GM18858 (cell line): ENCODE measurements at regions not wholly inside any gene's neighbourhood (a gene's known extent, or its start where the extent isn't known, plus 50 kb on each side); places are given as distances from the start of the nearest gene placed in this dataset.

Experiments
- ATAC-seq: cut with Tn5 transposase; IDR thresholded peaks from one replicate; pipeline ENCODE4 v1.9.1; 2021; ENCODE audit not compliant: unreplicated experiment

- ATAC-seq, result no peak
These were observed 152.5 kb upstream of the ZMIZ1 start for GRCh38 chr10:78916227-78916626.

- no peak for ATAC-seq
These were observed 149.4 kb upstream of the ZMIZ1 start for GRCh38 chr10:78919181-78919966.

GRCh38 chr10:78920011-78920410 lies 148.8 kb upstream of the ZMIZ1 start:
- no peak for ATAC-seq

GRCh38 chr10:78921895-78922294 lies 146.9 kb upstream of the ZMIZ1 start:
- ATAC-seq, result no peak

DNA sequence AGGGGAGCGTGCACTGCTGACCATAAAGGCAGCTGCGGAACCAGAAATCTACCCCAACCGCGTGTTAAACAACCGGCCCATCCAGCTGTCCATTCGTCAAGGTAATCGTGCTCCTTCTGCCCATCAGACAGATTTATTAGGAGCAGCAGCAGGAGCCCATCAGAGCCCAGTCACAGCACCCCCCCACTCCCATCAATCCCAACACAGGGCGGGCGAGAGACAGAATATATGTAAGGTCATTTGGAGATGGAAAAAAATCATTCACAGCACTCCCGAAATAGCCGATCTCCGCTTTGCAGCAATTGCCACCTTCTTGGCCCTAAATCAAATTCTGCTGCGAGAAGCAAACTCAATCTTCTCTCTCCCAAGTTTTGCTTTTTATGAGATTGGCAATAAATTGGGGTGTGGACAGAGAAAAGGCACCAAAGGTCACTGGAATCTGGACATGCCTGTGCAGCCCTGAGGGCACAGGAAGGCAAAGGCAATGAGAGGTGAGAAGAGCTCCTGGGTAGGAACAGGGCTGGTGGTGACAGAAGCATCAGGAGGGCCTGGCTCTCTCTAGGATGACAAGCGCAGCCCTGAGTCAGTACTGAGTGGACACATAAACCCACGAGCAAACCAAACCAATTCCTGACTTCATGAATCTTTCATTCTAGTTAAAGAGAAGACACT lies 145.0 kb upstream of the ZMIZ1 start:
- ATAC-seq, result no peak

DNA sequence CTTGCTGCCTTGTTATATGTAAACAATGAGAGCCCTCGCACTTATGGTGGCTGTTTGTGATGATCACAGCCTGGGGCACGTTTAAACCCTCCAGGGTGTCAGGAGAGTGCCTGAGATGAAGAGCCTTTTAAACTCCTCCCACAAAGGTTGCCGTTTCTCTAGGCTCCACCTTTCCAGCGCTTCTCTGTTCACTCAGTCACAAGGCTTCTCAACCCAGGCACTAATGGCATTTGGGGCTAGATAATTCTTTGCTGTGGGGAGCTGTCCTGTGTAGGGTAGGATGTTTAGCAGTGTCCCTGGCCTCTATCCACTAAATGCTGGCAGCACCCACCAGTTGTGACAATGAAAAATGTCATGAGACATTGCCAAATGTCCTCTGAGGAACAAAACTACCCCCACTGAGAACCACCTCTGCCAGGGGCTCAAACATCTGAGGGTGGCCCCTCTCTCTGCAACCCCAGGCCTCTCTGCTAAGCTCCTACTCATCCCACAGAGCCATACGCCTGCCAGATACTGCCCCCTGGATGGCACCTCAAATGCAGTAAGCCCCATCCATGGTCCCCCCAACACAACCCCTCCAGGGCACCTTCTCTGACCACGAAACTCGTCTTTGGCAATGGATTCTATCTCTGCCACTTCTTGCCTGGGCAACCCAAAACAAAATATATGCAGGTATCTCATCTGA lies 144.3 kb upstream of the ZMIZ1 start:
- no peak for ATAC-seq

DNA sequence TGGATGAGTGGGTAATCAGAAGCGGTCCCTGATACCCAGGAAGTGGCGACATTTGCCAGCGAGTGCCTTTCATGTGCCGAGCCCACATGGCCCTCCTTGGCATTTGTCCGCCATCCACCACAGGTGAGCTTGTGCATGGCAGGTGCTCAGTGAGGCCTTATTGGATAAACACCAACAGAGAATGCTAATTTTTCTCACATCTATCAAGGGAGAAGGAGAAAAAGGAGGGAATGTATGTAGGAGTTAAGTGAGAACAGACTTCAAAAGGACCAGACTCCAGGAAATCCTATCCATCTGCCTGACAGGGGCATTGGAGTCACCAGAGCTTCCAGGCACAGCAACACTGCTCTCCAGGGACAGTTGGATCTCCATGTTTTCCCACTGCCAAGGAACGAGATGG lies 143.5 kb upstream of the ZMIZ1 start:
- ATAC-seq, result no peak

GRCh38 chr10:78925800-78926319 lies 142.9 kb upstream of the ZMIZ1 start:
- ATAC-seq, result no peak

GRCh38 chr10:78927257-78927995 lies 141.3 kb upstream of the ZMIZ1 start:
- ATAC-seq, result no peak

- no peak for ATAC-seq
These were observed 140.4 kb upstream of the ZMIZ1 start for GRCh38 chr10:78928330-78928729.

GRCh38 chr10:78929541-78929940 lies 139.2 kb upstream of the ZMIZ1 start:
- ATAC-seq, result no peak

- ATAC-seq, result no peak
These were observed 137.3 kb upstream of the ZMIZ1 start for GRCh38 chr10:78931321-78932053.

DNA sequence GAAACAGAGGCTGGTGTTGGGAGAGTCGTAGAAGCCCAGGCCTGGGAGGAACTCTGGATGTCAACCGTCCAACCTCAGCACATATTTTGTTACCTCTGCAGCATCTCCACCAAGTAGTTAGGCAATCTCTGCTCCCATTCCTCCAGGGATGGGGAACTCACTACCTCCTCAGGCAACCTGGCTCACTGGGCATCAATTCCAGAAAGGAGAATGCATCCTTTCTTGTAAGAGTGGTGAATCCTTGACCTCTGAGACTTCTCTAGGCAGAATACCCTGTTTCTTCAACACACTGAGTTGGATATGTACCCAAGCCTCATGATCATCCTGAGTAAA lies 136.7 kb upstream of the ZMIZ1 start:
- no peak for ATAC-seq

- ATAC-seq, result no peak
These were observed 135.9 kb upstream of the ZMIZ1 start for GRCh38 chr10:78932861-78933260.

DNA sequence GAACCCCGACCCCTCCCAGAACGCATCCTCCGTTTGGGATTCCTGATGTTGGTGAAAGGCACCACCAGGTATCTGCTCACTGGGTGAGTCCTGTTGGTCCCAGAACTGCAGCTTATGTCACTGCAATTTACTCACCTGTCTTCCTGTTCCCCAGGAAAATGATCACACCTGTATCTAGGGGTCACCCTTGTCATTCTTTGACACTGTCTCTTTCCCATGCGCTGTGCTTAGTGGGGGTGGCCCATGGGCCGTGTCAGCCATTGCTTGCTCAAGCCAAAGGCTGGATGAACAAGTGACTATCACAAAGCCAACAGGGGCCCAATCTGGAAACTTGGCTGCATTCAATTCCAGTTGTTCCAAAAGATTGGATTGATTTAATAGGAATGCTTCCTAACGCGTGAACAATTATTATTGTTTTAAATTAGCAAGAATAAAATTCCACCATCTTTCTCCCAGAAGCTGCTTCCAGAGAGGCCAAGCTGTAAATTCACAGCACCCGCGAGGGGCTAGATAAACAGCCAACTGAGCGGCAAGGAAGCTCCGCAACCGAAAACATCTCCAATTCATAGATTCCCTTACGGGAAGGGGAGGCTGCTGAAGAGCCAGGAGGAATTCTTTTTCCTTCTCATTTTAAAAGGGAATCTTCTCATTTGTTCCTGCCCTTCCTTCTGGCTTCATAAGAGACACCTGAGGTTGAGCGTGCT lies 134.8 kb upstream of the ZMIZ1 start:
- no peak for ATAC-seq

- ATAC-seq, result no peak
These were observed 134.3 kb upstream of the ZMIZ1 start for GRCh38 chr10:78934532-78934898.

GRCh38 chr10:78934994-78935602 lies 133.7 kb upstream of the ZMIZ1 start:
- no peak for ATAC-seq

DNA sequence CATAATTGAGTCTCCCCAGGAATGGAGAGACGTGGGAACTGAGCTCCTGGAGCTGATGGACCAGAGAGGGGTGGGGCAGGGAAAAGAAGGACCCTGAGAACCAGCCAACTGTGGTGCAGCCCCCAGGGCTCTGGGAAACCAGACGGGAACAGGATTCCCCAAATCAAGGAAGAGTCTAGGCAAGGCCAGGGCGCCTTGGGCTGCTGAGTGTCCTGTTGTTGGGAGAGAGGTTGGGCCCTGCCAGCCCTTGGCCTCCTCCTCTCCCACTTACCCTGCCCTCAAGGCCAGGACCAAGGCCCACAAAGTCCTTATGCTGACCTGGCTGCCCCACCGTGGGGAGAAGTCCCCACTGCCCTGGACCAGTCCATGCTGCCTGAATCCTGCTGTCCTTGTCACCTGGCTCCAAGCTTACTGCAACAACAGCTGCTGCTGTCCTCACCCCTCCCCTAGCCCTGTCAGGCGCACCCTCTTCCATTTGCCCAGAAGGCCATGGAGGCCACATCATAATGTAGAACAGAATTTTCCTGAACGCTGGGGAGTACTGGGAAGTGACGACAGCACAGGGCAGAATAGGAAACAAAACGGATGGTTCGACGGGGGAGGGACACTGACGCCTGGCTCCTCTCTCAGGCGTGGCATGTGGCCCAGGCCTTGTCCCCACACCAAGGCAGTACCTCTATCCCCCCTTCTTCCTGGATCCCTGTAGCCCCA lies 132.9 kb upstream of the ZMIZ1 start:
- no peak for ATAC-seq
